Endodermal cell (in vitro differentiated cells): ENCODE measurements at regions not wholly inside any gene's neighbourhood (a gene's known extent, or its start where the extent isn't known, plus 50 kb on each side); places are given as distances from the start of the nearest gene placed in this dataset.

Experiments used
- DNase-seq: peaks from one replicate; pipeline ENCODE4 v3.0.0-alpha.2; 2017
- H3K27ac ChIP-seq: 2 replicates; pipeline ENCODE4 v1.5.1; 2013; ENCODE audit warnings: mild to moderate bottlenecking, low read depth, low read length, moderate library complexity
- H3K27me3 ChIP-seq: 2 replicates; pipeline ENCODE4 v1.6.1; 2013; ENCODE audit warnings: mild to moderate bottlenecking, low read length, moderate library complexity; ENCODE audit not compliant: insufficient read depth, control insufficient read depth, poor library complexity, severe bottlenecking
- H3K36me3 ChIP-seq: 2 replicates; pipeline ENCODE4 v1.7.0; 2013; ENCODE audit warnings: mild to moderate bottlenecking, low read length, moderate library complexity; ENCODE audit not compliant: control insufficient read depth, insufficient read depth
- H3K4me1 ChIP-seq: one replicate; pipeline ENCODE4 v1.7.0; 2013; ENCODE audit warnings: low read length; ENCODE audit not compliant: control insufficient read depth, insufficient read depth
- H3K4me3 ChIP-seq: 2 replicates; pipeline ENCODE4 v1.5.1; 2013; ENCODE audit warnings: mild to moderate bottlenecking, low read length, moderate library complexity
- H3K9ac ChIP-seq: 2 replicates; pipeline ENCODE4 v1.6.1; 2013; ENCODE audit warnings: mild to moderate bottlenecking, low read length, moderate library complexity; ENCODE audit not compliant: poor library complexity, severe bottlenecking; ENCODE audit errors: extremely low read depth
- H3K9me3 ChIP-seq: 2 replicates; pipeline ENCODE4 v1.6.1; 2013; ENCODE audit warnings: mild to moderate bottlenecking, low read length, moderate library complexity; ENCODE audit not compliant: control insufficient read depth
- H3K27ac Mint-ChIP-seq: 2 replicates; pipeline ENCODE4 v1.8.0; 2020; ENCODE audit warnings: mixed read lengths
- H3K27me3 Mint-ChIP-seq: 2 replicates; pipeline ENCODE4 v1.8.0; 2021; ENCODE audit warnings: mild to moderate bottlenecking, mixed read lengths; ENCODE audit not compliant: insufficient read depth
- H3K36me3 Mint-ChIP-seq: 2 replicates; pipeline ENCODE4 v1.8.0; 2020; ENCODE audit warnings: low read depth, mixed read lengths
- H3K4me1 Mint-ChIP-seq: 2 replicates; pipeline ENCODE4 v1.8.0; 2020; ENCODE audit warnings: mixed read lengths
- H3K4me3 Mint-ChIP-seq: 2 replicates; pipeline ENCODE4 v1.8.0; 2020; ENCODE audit warnings: mild to moderate bottlenecking, moderate library complexity, mixed read lengths
- H3K9me3 Mint-ChIP-seq: 2 replicates; pipeline ENCODE4 v1.8.0; 2020; ENCODE audit warnings: mild to moderate bottlenecking, mixed read lengths
- CTCF ChIP-seq: fragments of 200-600 bp; sonication (generic); conservative IDR thresholded peaks from 2 replicates; pipeline ENCODE4 v1.5.0; 2021; ENCODE audit warnings: antibody characterized with exemption, mild to moderate bottlenecking
- WGBS, 2 experiments: methylation state at CpG; one replicate each; pipeline versions ENCODE4 v1.1.5 to v1.1.7; 2013; ENCODE audit warnings: missing lambda C conversion rate in 2 of 2, mixed read lengths in 1 of 2; ENCODE audit not compliant: insufficient coverage in 1 of 2, insufficient read length in 1 of 2; 5-methylcytosine and 5-hydroxymethylcytosine counted together

- Histone ChIP-seq H3K9ac (no peak overlapping the region), H3K4me3 (no peak overlapping the region), H3K27ac (peak overlapping the region; percentile 78), H3K27me3 (no peaks in the 10 kb centered on the region), H3K9me3 (peaks cover 9% of the 10 kb centered on the region), H3K4me1 (no peaks in the 10 kb centered on the region), H3K36me3 (no peaks in the 10 kb centered on the region)
- DNase-seq, result no peak
- no peak overlapping the region for H3K27ac Mint-ChIP-seq
- TF ChIP-seq CTCF, result no peak
- H3K36me3 Mint-ChIP-seq, result no peaks in the 10 kb centered on the region
- peaks cover 24% of the 10 kb centered on the region for H3K9me3 Mint-ChIP-seq
- WGBS, 2 experiments, result 38 to 70% methylated on average over 1 to 2 of the region's 2 CpGs
- H3K4me1 Mint-ChIP-seq, result no peaks in the 10 kb centered on the region
- no peak overlapping the region for H3K4me3 Mint-ChIP-seq
- H3K27me3 Mint-ChIP-seq, result peaks cover 2% of the 10 kb centered on the region
These were observed 249.1 kb upstream of the LYZL1 start for GRCh38 chr10:29039677-29040189.

- Histone ChIP-seq H3K9me3 (peaks cover 9% of the 10 kb centered on the region), H3K36me3 (no peaks in the 10 kb centered on the region), H3K9ac (no peak overlapping the region), H3K4me1 (no peaks in the 10 kb centered on the region), H3K4me3 (no peak overlapping the region), H3K27me3 (no peaks in the 10 kb centered on the region), H3K27ac (no peak overlapping the region)
- Mint-ChIP-seq H3K4me1 (no peaks in the 10 kb centered on the region), H3K4me3 (no peak overlapping the region), H3K36me3 (no peaks in the 10 kb centered on the region), H3K27ac (no peak overlapping the region), H3K9me3 (peaks cover 24% of the 10 kb centered on the region), H3K27me3 (peaks cover 2% of the 10 kb centered on the region)
- 95 to 96% methylated on average over 5 to 7 of the region's 7 CpGs for WGBS, 2 experiments
- TF ChIP-seq CTCF, result no peak
- no peak for DNase-seq
These were observed 247.3 kb upstream of the LYZL1 start for GRCh38 chr10:29041616-29042015.

GRCh38 chr10:29048506-29048905 is 240.4 kb upstream of the LYZL1 start:
- H3K27ac ChIP-seq, result no peak overlapping the region
- no peaks in the 10 kb centered on the region for H3K4me1 ChIP-seq
- Mint-ChIP-seq H3K27ac (no peak overlapping the region), H3K4me1 (peaks cover 2% of the 10 kb centered on the region), H3K27me3 (no peaks in the 10 kb centered on the region), H3K4me3 (no peak overlapping the region), H3K36me3 (no peaks in the 10 kb centered on the region), H3K9me3 (peaks cover 3% of the 10 kb centered on the region)
- no peaks in the 10 kb centered on the region for H3K9me3 ChIP-seq
- H3K4me3 ChIP-seq, result no peak overlapping the region
- TF ChIP-seq CTCF, result no peak
- no peaks in the 10 kb centered on the region for H3K36me3 ChIP-seq
- no peaks in the 10 kb centered on the region for H3K27me3 ChIP-seq
- no peak overlapping the region for H3K9ac ChIP-seq
- 78% methylated on average over 1 of the region's 1 CpG; no CpG with 5 or more reads in 1 of the 2 experiments for WGBS, 2 experiments
- no peak for DNase-seq
